SK-MEL-5 (cell line): ENCODE measurements at regions not wholly inside any gene's neighbourhood (a gene's known extent, or its start where the extent isn't known, plus 50 kb on each side); places are given as distances from the start of the nearest gene placed in this dataset.

Experiments used
- DNase-seq: peaks from one replicate; pipeline ENCODE4 v3.0.0-alpha.2; 2016; ENCODE audit warnings: low read depth, low spot score
- in situ Hi-C: cut with HindIII; loops from 2 replicates; pipeline ENCODE4 v1.10.0; 2016; ENCODE audit warnings: low sequenced_read_pairs, high pct_unique_total_duplicates, low pct_unique_long_range_greater_than_20kb

DNA sequence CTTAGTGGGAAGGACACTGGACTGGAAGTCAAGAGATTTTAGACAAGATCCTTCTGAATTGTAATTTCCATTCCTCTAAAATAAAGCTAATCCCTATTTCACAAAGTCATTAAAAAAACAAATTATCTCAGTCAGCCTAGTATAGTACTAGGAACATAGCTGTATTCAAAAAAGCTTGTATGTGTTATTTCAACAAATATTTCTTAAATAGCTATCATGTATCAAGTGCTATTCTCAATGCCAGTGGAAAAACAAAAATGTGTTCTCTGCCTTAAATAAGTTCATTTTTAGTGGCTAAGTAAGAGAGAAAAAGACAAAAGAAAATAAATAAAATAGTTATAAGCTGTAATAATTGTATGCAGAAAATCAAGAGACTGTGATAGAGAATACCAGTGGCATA, 541.8 kb upstream of the CDH2 start:
- no peak for DNase-seq
- in situ Hi-C loops, result no loop called here

DNA sequence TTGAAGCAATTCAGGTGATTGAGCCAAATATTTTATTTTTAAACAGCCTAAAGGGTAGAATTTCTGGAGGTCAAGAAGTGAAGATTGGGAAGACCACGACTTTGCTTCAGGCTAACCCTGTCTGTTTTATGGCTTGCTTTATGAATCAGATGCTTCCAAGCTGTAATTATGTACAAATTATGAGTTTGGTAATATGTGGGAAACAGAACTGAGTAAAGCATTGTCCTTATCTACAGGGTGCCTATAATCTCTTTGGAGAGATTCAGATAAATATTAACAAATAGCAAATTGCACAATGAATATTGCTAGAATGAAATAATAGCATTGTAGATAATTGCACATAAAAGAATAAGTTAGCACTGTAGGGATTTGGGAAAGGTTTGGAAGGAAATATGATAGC, 539.4 kb upstream of the CDH2 start:
- in situ Hi-C loops, result no loop called here
- no peak for DNase-seq

DNA sequence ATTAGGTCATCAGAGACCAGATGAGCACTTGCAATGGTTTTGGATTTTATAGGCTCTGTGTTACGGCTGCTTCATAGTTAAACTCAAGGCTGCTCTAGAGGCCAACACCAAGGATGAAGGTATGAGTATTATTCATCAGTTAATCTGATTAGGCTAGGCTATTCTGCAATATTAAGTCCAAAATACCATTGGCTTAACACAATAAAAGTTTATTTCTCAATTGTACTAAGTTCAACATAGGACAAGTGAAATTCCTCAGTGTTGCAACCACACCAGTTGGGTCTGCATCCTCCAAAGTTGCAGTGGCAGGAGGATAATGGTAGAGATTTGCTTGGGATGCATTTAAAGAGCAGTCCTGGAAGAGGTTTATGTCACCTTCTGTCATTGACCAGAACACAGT, 538.3 kb upstream of the CDH2 start:
- in situ Hi-C loops, result no loop called here

DNA sequence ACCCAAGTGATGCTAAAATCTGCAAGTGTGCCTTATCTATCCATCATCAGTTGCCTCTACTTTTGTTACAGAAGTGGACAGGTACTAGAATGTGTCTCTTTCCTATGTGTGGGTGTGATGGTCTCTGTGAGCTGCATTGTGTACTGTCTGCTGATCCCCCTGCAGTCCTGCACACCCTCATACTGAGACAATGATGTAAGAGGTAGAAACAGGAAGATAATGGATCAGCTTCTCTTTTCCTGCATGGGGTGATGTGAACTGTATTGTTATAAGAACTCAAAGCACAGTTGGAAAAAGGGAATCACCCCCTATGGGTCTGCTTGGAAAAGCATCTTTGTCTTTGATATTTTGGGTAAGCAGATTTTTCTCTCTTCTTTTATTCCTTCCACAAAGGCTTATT, 537.6 kb upstream of the CDH2 start:
- DNase-seq, result no peak

More for the DNA sequence above, 538.3 kb upstream of the CDH2 start:
- DNase-seq, result no peak

DNA sequence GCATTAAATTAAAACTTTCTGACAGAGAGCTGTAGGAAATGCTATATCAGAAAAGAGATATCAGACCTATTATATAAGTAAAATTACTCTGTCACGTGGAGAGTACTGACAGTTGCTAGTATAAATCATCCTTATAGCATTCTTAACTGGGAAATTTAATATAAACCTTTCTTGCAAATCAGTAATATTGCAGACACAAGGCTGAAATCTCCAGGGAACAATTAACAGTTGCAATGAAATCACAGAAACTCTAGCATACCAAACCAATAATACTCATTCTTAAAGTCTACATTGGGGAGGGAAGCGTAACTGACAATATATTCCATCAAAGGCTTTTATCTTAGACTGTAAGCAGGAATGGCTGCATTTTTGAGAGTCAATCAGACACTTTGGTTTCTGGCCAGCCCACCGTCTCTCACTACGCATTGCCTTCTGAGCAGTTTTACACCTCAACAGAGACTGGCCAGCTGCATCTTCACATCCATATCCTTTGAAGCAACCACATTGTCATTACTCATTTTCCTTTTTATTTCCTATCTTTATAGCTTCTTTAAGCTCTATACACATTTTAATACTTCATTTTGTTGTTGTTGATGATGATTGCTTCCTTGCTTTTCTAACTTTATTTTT, 536.0 kb upstream of the CDH2 start:
- no peak for DNase-seq
- in situ Hi-C loops, result no loop called here

More for the DNA sequence above, 537.6 kb upstream of the CDH2 start:
- in situ Hi-C loops, result no loop called here

DNA sequence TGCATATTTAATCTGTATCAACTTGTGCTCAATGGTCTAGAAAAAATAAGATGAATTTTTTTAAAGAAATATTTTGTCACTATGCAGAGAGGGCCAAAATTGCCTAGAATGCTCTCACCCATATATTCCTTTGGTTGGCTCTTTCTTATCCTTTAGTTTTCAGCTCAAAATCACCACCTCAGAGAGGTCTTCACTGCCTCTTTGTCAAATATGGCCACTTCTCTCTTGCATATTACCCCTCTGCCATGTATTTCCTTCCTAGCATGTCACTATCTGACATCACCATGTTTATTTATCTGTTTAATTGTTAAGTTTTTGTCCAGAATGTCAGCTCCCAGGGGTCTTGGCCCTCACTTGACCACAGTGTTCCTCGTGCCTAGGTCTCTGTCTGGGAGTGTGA, 535.2 kb upstream of the CDH2 start:
- in situ Hi-C loops, result no loop called here
- no peak for DNase-seq

DNA sequence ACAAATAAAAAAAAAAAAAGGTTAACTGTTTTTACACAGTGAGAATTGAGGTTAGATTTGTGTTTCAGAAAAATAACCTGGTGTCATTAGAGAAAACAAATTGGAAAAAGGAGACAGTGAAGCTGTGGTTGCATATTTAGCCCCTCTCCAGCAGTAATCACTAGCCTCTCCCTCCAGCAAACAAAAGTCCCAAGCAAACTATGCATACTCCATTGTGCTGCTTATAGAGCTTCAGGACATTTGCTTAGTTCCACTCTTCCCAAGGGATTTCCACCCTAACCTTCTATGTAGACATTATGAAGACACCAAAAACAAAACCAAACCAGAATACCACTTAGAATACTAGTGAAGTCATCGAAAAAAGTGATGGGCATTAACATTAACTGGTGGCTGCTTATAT, 534.2 kb upstream of the CDH2 start:
- in situ Hi-C loops, result no loop called here
- no peak for DNase-seq

DNA sequence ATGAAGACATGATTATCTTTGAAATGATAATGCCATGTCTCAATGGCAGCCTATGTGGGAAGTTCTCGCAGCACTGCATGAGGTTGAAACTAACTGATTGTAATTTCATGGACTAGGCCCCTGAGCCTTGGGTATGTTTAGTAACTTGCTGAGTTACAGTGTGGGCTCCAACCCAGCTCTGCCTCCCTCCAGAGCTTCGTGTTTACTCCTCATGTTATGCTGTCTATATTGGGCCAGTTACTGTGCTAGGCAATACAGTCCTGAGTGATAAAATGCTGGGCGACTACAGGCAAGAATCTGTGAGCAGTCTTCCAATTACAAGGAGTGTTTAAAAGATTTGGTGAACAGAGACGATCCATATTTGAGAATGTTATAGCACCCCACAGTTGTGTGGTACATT, 530.1 kb upstream of the CDH2 start:
- in situ Hi-C loops, result no loop called here
- no peak for DNase-seq

DNA sequence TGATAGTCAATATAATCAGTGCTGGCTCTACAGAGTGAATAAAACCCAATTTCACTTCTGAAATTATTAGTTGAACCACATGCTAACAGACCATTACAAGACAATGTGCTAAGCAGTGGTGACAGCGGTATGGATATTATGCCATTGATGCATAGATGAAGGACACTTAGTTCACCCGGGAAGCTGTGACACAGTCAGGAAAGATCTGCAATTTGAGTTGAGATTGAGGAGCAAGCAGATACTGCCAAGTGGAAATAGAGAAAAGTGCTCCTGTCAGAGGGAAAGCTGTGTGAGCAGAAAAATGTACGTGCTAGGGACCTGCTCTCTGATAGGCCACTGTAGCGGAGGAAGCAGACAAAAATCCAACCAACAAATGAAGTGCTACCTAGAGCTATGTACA, 529.5 kb upstream of the CDH2 start:
- in situ Hi-C loops, result no loop called here
- DNase-seq, result no peak

DNA sequence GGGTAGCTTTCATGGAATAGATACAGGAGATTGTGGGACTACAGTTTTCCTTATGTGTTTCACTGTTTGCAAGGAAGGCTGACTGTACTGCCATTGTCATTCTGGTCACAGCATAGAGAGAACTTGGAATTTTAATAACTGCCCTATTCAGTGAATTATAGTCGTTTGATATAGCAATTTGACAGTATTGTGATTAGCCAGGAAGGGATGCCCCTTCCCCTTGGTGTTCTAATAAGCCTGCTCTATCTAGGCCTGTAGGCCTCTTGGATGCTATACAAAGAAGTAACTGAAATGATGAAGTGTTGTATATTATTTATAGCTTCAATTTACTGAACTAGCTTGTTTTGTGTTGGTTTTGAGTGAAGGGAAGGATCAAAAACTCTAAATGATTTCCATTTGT, 528.6 kb upstream of the CDH2 start:
- in situ Hi-C loops, result no loop called here
- DNase-seq, result no peak

DNA sequence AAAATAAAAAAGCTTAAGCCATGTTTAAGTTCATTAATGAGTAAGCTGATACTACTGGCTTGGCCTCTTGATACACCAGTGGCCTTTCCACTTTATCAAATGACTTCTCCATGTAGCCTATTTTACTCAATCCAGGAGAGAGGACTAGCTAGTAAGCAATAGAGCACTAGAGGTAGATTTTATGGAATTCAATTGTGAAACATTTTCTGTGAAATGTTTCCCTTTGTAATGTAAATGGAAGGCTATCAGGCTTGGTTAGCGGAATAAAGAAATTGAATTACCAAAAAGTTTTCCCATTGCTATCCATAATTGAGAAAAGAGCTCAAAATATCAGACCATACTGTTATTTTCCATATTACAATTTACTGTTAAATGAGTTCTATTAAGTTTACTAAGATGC, 515.4 kb upstream of the CDH2 start:
- DNase-seq, result no peak
- in situ Hi-C loops, result no loop called here

DNA sequence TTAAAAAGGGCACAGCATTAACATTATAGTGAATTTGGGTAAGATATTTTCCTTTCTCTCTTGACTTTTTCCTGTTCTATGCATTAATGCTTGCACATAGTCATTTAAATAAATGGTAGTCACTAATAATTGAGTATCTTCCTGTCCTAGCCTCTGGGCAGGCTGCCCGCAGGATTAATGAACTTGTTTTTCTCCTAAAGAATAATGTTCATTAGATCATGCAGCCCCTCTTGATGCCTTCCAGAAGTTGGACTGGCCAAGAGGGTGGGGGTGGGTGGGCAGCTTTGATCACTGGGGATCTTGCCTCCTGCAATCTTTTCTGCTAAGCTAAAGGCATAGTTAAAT, 514.5 kb upstream of the CDH2 start:
- no peak for DNase-seq
- in situ Hi-C loops, result no loop called here

DNA sequence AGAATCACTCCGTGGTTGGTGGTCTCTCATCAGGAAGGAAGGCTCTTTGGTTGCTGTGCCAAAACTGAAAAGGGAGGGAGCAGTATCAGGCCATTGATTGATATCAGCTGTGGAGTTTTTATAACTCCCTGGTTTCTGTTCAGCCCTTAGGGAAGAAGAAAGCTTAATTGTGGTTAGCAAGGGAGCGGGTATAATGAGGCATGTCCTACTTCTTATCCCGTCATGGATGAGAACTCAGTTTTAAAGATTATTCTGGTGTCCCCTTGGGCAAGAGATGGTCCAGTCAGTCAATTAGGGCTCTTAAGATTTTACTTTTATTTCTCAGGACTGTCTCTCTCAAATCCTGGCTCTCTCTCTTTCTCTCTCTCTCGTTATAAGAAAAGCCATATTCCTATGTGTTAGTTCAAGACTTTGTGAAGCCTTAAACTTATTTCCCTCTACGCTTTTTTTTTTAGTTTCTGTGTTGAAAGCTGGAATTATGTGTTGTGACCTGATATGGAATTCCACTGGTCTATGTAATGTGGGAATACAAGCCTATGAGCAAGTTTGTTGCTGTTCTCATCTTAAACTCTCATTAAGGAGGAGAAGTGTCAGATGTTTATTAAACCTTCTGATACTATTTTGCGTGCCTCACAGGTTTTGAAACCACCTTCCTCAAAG, 514.0 kb upstream of the CDH2 start:
- DNase-seq, result no peak
- in situ Hi-C loops, result no loop called here

DNA sequence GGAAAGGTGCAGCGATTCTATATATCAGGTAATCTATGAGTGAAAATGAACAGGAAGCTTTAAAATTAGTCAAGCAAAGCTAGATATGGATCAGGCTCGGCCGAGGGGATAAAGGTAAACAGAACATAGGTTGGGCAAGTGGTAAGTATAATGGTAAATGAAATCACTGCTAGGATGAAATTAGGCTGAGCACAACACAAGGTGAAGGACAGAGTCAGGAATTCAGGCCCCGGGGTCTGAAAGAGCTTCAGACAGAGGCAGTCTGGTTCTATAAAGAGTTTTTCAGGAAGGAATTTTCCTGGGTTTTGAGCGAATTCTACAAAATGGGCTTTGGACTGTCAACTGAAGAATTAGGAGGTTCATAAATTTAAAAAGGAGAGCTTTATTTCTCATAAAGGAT, 513.2 kb upstream of the CDH2 start:
- in situ Hi-C loops, result no loop called here
- no peak for DNase-seq

DNA sequence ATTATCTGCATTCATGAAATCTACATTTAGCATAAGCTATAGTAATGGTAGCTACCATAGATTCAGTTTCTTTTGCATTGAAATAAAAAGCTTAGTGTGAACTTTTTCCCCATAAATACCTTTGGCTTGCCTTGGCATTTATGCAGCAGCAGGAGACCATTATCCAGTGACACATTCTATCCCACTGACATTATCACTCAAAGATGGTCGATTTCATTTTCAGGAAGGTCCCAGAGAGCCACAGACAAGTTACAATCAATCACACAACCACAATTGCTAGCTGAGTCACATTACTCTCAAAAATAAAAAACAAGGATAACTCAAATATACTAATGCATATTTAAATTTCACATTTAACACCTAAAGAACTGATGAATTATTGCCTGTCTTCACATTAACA, 512.7 kb upstream of the CDH2 start:
- in situ Hi-C loops, result no loop called here
- DNase-seq, result no peak

DNA sequence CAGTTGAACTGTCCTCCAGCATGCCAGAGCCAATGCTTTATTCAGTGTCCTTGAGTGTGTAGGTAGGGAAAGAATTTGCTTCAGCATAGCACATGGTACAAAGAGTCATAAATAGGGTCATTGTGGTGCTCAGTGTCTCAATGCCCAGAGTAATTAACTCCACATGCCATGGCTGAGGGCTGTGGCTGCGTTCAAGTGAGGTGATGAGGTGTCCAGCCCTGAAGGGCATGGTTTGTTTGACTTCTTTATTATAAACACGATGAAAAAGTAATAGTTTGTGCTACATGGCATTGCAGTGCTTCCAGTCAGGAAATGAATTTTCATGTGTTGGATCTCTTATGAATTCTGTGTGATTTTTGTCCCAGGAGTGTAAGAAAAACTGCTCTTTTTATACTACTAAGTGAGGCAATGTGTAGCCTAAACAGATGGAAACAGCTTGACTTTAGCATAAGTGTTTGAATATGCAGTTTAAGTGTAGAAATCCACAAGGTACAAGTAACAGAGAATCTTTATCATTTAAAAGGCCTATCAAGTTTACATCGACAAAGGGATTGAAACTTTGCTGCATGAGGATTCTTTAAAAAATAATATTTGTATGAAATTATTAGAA, 507.9 kb upstream of the CDH2 start:
- DNase-seq, result peak; percentile 67
- in situ Hi-C loops, result no loop called here

DNA sequence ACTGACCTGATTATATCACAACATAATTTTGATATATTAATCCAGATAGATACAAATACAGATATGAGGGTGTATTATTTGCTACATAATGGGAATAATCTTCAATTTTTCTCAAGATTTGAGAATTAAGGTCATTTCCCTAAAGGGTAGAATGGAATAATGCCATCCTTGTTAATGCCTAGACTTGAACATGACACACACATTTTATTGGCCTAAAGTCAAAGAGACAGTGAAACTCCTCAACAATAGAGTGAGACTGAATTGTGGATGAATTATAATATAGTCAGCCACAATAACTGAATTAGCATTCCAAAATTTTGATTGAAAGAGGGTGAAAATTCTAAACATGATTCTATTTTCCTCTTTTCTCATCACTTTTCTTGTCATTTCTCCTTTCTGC, 506.0 kb upstream of the CDH2 start:
- in situ Hi-C loops, result no loop called here
- no peak for DNase-seq

DNA sequence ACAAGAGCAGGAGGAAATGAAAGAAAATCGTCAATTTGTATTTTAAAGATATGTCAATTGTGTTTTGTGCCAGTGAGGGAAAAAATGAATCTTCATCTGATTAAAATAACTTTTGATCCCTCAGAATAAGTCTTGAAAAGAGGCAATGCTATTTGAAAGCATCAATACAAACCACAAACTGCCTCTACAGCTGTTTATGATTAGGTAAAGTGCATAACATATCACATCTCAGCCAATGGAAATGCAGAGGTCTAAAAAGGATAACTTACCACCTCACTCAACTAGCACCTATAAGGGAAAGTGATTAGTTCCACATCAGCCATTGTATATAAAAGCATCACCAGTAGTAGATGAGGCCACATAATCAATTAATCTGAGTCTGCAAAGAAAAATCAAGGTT, 492.2 kb upstream of the CDH2 start:
- DNase-seq, result no peak
- in situ Hi-C loops, result no loop called here

DNA sequence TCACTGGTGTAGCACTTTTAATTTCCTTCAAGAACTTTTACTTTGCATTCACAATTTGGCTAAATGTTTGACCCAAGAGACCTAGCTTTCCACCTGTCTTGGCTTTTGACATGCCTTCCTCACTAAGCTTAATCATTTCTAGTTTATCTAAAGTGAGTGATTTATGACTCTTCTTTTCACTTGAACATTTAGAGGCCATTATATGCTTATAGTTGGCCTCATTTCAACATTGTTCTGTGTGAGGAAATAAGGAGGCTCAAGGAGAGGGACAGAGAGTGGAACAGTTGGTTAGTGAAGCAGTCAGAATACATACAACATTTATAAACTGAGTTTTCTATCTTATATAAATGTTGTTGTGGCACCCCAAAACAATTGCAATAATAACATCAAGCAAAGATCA, 489.3 kb upstream of the CDH2 start:
- in situ Hi-C loops, result no loop called here
- DNase-seq, result no peak
